ENCODE measurements at regions not wholly inside any gene's neighbourhood (a gene's known extent, or its start where the extent isn't known, plus 50 kb on each side); places are given as distances from the start of the nearest gene placed in this dataset.
"Not testable (repeated sequence)": the region's sequence is repeated elsewhere in the genome, so short reads cannot be mapped to it uniquely, and the experiment has no call there.

- H3K27me3 Mint-ChIP-seq (ENCODE audit: low read depth): peaks cover 5% of the 10 kb centered on the region
- H3K4me3 Mint-ChIP-seq: no peak overlapping the region
- H3K36me3 Mint-ChIP-seq (ENCODE audit: low read depth): no peaks in the 10 kb centered on the region
- H3K4me1 Mint-ChIP-seq (ENCODE audit: low read depth): no peaks in the 10 kb centered on the region
- H3K27ac Mint-ChIP-seq: no peak overlapping the region
- no peaks in the 10 kb centered on the region for H3K9me3 Mint-ChIP-seq
These were observed 157.3 kb upstream of the CHAC2 start for GRCh38 chr2:53610260-53610659.

GRCh38 chr2:53609551-53609950, 158.1 kb upstream of the CHAC2 start:
- Mint-ChIP-seq H3K27ac (no peak overlapping the region), H3K4me1 (ENCODE audit: low read depth) (no peaks in the 10 kb centered on the region), H3K9me3 (no peaks in the 10 kb centered on the region), H3K4me3 (no peak overlapping the region), H3K36me3 (ENCODE audit: low read depth) (no peaks in the 10 kb centered on the region), H3K27me3 (ENCODE audit: low read depth) (peaks cover 5% of the 10 kb centered on the region)

GRCh38 chr2:53608293-53608692, 159.3 kb upstream of the CHAC2 start:
- Mint-ChIP-seq H3K27ac (no peak overlapping the region), H3K9me3 (no peaks in the 10 kb centered on the region), H3K27me3 (ENCODE audit: low read depth) (peaks cover 5% of the 10 kb centered on the region), H3K36me3 (ENCODE audit: low read depth) (no peaks in the 10 kb centered on the region), H3K4me1 (ENCODE audit: low read depth) (no peaks in the 10 kb centered on the region), H3K4me3 (no peak overlapping the region)

- H3K9me3 Mint-ChIP-seq: no peaks in the 10 kb centered on the region
- no peak overlapping the region for H3K27ac Mint-ChIP-seq
- H3K36me3 Mint-ChIP-seq (ENCODE audit: low read depth): no peaks in the 10 kb centered on the region
- no peak overlapping the region for H3K4me3 Mint-ChIP-seq
- H3K4me1 Mint-ChIP-seq (ENCODE audit: low read depth): no peaks in the 10 kb centered on the region
- H3K27me3 Mint-ChIP-seq (ENCODE audit: low read depth): no peaks in the 10 kb centered on the region
These were observed 166.8 kb upstream of the CHAC2 start for GRCh38 chr2:53600815-53601214.

GRCh38 chr2:53586733-53587612, 180.6 kb upstream of the CHAC2 start:
- not testable (repeated sequence) for H3K36me3 Mint-ChIP-seq (ENCODE audit: low read depth); H3K4me1 Mint-ChIP-seq (ENCODE audit: low read depth); H3K27ac Mint-ChIP-seq; H3K4me3 Mint-ChIP-seq; H3K9me3 Mint-ChIP-seq; H3K27me3 Mint-ChIP-seq (ENCODE audit: low read depth)

- Mint-ChIP-seq H3K9me3 (no peaks in the 10 kb centered on the region), H3K4me3 (no peak overlapping the region), H3K27ac (no peak overlapping the region), H3K4me1 (ENCODE audit: low read depth) (no peaks in the 10 kb centered on the region), H3K36me3 (ENCODE audit: low read depth) (no peaks in the 10 kb centered on the region), H3K27me3 (ENCODE audit: low read depth) (no peaks in the 10 kb centered on the region)
These were observed 182.6 kb upstream of the CHAC2 start for GRCh38 chr2:53584986-53585385.

GRCh38 chr2:53583583-53583982, 184.0 kb upstream of the CHAC2 start:
- H3K27ac Mint-ChIP-seq: no peak overlapping the region
- H3K4me3 Mint-ChIP-seq: no peak overlapping the region
- H3K4me1 Mint-ChIP-seq (ENCODE audit: low read depth): no peaks in the 10 kb centered on the region

GRCh38 chr2:53582556-53582955, 185.0 kb upstream of the CHAC2 start:
- Mint-ChIP-seq H3K27me3 (ENCODE audit: low read depth) (no peaks in the 10 kb centered on the region), H3K36me3 (ENCODE audit: low read depth) (no peaks in the 10 kb centered on the region), H3K27ac (no peak overlapping the region), H3K4me1 (ENCODE audit: low read depth) (no peaks in the 10 kb centered on the region), H3K4me3 (no peak overlapping the region), H3K9me3 (no peaks in the 10 kb centered on the region)

More at GRCh38 chr2:53583583-53583982, 184.0 kb upstream of the CHAC2 start:
- H3K36me3 Mint-ChIP-seq (ENCODE audit: low read depth): no peaks in the 10 kb centered on the region
- H3K27me3 Mint-ChIP-seq (ENCODE audit: low read depth): no peaks in the 10 kb centered on the region
- H3K9me3 Mint-ChIP-seq: no peaks in the 10 kb centered on the region

GRCh38 chr2:53576166-53576565, 191.4 kb upstream of the CHAC2 start:
- Mint-ChIP-seq H3K36me3 (ENCODE audit: low read depth) (no peaks in the 10 kb centered on the region), H3K9me3 (no peaks in the 10 kb centered on the region)

GRCh38 chr2:53575721-53576124, 191.9 kb upstream of the CHAC2 start:
- Mint-ChIP-seq H3K36me3 (ENCODE audit: low read depth) (no peaks in the 10 kb centered on the region), H3K27me3 (ENCODE audit: low read depth) (no peaks in the 10 kb centered on the region), H3K9me3 (no peaks in the 10 kb centered on the region), H3K27ac (no peak overlapping the region), H3K4me3 (no peak overlapping the region), H3K4me1 (ENCODE audit: low read depth) (no peaks in the 10 kb centered on the region)

More at GRCh38 chr2:53576166-53576565, 191.4 kb upstream of the CHAC2 start:
- H3K27ac Mint-ChIP-seq: no peak overlapping the region
- no peaks in the 10 kb centered on the region for H3K4me1 Mint-ChIP-seq (ENCODE audit: low read depth)
- no peaks in the 10 kb centered on the region for H3K27me3 Mint-ChIP-seq (ENCODE audit: low read depth)
- H3K4me3 Mint-ChIP-seq: no peak overlapping the region

- no peaks in the 10 kb centered on the region for H3K36me3 Mint-ChIP-seq (ENCODE audit: low read depth)
- no peaks in the 10 kb centered on the region for H3K9me3 Mint-ChIP-seq
- H3K4me3 Mint-ChIP-seq: no peak overlapping the region
- no peaks in the 10 kb centered on the region for H3K27me3 Mint-ChIP-seq (ENCODE audit: low read depth)
- no peak overlapping the region for H3K27ac Mint-ChIP-seq
- H3K4me1 Mint-ChIP-seq (ENCODE audit: low read depth): no peaks in the 10 kb centered on the region
These were observed 194.9 kb upstream of the CHAC2 start for GRCh38 chr2:53572696-53573095.

- Mint-ChIP-seq H3K36me3 (ENCODE audit: low read depth) (no peaks in the 10 kb centered on the region), H3K9me3 (no peaks in the 10 kb centered on the region), H3K27ac (no peak overlapping the region), H3K27me3 (ENCODE audit: low read depth) (no peaks in the 10 kb centered on the region), H3K4me3 (no peak overlapping the region), H3K4me1 (ENCODE audit: low read depth) (no peaks in the 10 kb centered on the region)
These were observed 197.5 kb upstream of the CHAC2 start for GRCh38 chr2:53569957-53570727.

- Mint-ChIP-seq H3K36me3 (ENCODE audit: low read depth) (no peaks in the 10 kb centered on the region), H3K9me3 (no peaks in the 10 kb centered on the region), H3K4me1 (ENCODE audit: low read depth) (no peaks in the 10 kb centered on the region), H3K27ac (no peak overlapping the region), H3K4me3 (no peak overlapping the region), H3K27me3 (ENCODE audit: low read depth) (no peaks in the 10 kb centered on the region)
These were observed 199.1 kb upstream of the CHAC2 start for GRCh38 chr2:53568469-53568868.

GRCh38 chr2:53567073-53567472, 200.5 kb upstream of the CHAC2 start:
- no peak overlapping the region for H3K4me3 Mint-ChIP-seq
- no peak overlapping the region for H3K27ac Mint-ChIP-seq
- no peaks in the 10 kb centered on the region for H3K9me3 Mint-ChIP-seq
- H3K36me3 Mint-ChIP-seq (ENCODE audit: low read depth): no peaks in the 10 kb centered on the region
- no peaks in the 10 kb centered on the region for H3K27me3 Mint-ChIP-seq (ENCODE audit: low read depth)
- no peaks in the 10 kb centered on the region for H3K4me1 Mint-ChIP-seq (ENCODE audit: low read depth)

- Mint-ChIP-seq H3K4me1 (ENCODE audit: low read depth) (no peaks in the 10 kb centered on the region), H3K9me3 (no peaks in the 10 kb centered on the region), H3K36me3 (ENCODE audit: low read depth) (no peaks in the 10 kb centered on the region), H3K4me3 (no peak overlapping the region), H3K27ac (no peak overlapping the region), H3K27me3 (ENCODE audit: low read depth) (no peaks in the 10 kb centered on the region)
These were observed 205.2 kb upstream of the CHAC2 start for GRCh38 chr2:53562407-53562806.

Measured in T-helper 1 cell treated with Interleukin-12 subunit alpha and Interleukin-12 subunit beta and Interleukin-4 antibody, amounts not matched to agents 30 μg/mL and 1 μg/mL, for 36 hours (primary cell).